Erythroblast (primary cell): ENCODE measurements at regions not wholly inside any gene's neighbourhood (a gene's known extent, or its start where the extent isn't known, plus 50 kb on each side); places are given as distances from the start of the nearest gene placed in this dataset.

Source experiments
- DNase-seq, 2 experiments: peaks; one replicate each; lab custom pipeline; 2025; lab: John Stamatoyannopoulos, UW
- GATA1 ChIP-seq: IDR thresholded peaks from 2 replicates; pipeline ENCODE4 v1.6.1; 2011; ENCODE audit warnings: low read depth, mild to moderate bottlenecking, control low read depth, low read length, moderate library complexity
- POLR2A ChIP-seq: IDR thresholded peaks from 2 replicates; pipeline ENCODE4 v1.6.1; 2011; ENCODE audit warnings: mild to moderate bottlenecking, low read length

DNA sequence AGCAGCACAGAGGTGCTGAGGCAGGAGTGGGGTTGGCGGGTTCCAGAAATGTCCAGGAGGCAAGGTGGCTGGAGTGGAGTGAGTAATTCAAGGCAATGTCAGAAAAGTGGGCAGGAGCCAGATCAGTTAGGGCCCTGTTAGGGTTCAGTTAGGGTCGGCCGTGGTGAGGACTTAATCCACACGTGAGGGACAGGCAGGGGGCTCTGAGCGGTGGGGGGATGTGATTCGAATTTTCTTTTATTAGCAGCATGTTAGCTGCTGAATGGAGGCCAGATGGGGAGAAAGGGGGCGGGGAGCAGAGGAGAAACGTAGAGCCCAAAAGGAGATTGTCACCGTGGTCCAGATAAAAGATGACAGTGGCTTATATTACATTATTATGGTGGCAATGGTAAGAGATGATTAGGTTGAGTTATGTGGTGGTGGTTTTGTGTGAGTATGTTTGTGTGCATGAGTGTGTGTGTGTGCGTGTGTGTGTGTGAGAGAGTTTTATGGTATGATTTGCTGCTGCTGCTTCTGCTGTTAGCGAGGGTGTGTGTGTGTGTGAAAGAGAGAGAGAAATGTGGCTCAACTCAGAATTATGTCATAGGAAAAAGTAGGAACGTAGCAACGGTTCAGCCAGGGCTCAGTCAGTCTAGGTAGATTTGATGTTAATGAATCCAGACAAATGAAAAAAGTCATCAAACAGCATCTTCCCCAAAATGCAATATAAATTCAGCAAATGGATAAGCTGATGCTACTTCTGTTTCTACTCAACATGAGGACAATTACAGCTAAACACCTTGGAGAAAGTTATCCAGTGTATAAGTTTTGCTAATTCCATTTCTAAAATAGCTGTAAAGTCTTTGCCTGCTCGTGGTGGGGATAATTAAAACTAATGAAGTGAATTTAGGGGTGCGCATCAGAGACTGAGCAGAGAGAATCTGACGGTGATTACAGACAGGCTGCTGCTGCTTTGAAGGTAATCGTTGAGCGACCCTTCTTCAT is 390.6 kb downstream of the HAPSTR1 start:
- no peak for DNase-seq
- TF ChIP-seq GATA1 (no peak), POLR2A (no peak)

DNA sequence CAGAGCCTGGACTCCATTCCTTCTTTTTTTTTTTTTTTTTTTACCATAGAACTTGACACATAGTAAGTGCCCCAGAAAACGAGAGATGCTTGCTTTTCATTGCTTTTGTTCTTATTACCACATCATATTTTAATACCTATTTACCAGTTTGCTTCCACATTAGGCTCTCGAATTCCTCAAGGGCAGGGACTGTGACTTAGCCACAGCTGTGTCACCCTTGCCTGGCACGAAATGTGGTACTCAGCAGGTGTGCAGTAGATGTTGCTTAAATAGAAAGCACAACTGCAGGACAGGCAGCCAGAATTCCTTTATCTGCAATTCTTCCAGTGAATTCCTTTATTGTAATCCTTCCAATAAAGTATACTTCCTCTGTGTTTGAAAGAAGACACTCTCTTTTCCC is 393.0 kb downstream of the HAPSTR1 start:
- DNase-seq = no peak
- TF ChIP-seq POLR2A (no peak), GATA1 (no peak)

DNA sequence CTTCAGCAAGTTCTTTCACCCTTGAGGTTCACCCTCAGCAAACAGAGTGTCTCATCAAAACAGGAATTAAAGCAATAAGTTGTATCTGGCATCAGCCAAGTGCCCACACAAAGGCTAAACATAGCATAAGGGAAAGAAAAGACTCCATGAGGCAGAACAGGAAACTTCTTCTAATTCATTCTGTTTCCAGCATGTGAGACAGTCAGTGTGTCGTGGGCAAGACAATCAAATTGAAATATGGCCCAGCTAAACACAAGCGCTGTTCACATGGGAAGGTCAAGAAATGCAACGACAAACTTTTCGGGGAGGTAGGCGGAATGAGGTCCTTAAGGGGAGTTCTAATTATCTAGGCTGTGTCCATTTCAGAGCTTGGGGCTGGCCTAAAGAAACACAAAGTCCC is 393.4 kb downstream of the HAPSTR1 start:
- no peak for DNase-seq
- TF ChIP-seq GATA1 = no peak
- no peak for TF ChIP-seq POLR2A

DNA sequence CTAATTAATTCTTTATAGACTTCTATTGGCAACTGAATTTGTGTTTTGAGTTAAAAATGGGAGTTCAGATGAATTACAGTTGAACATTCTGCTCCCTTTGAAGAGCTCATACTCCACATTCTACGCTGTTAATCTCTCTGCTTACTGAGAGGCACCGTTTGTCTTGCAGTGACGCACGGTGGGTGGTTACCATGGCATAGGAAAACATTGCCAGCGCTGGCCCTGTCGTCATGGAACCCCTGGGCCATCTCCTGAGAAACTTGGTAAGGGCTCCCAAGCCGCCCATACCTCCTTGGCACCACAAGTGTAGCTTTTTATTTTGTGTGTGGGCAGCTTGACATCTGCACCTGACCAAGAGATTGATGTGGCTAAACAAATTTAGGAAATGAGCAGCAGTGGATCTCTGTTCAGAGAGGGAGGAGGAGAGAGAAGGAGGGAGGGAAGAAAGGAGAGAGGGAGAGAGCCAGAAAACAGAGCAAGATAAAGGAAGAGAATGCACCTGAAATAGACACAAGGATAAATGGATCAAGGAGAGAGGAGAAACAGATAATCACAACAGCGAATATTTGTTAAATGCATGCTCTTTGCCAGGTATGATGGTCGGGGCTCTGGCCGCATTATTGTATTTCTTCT is 398.5 kb downstream of the HAPSTR1 start:
- no peak for DNase-seq
- TF ChIP-seq POLR2A (no peak), GATA1 (no peak)

DNA sequence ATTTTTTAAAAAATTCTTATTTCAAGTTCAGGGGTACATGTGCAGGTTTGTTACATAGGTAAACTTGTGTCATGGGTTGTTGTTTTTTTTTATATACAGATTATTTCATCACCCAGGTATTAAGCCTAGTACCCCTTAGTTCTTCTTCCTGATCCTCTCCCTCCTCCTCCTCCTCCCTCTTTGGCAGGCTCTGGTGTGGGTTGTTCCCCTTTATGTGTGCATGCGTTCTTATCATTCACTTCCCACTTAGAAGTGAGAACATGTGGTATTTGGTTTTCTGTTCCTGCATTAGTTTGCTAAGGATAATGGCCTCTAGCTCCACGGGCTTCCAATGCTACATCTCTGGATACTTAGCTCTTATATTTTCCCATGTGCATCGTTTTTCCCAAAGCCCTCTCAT is 404.4 kb downstream of the HAPSTR1 start:
- no peak for TF ChIP-seq POLR2A

DNA sequence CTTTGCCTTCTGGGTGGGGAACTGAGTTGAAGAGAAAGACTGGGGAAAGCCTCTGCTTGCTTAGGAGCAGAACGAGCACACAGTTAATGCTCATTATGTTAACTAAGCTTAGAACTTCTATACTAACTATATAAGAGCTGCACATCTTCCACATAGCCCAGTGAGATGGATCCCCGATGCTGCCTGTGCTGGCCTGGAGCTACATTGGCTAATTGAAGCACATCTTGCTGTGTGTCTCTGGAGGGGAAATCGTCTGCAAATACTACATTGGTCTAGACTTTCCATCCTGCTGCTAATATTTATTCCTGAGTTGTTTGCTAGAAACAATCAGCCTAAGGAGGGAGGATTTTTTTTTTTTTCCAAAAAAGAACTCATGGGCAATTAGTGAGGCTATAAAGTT is 406.3 kb downstream of the HAPSTR1 start:
- DNase-seq = no peak
- TF ChIP-seq POLR2A = no peak
- no peak for TF ChIP-seq GATA1

More for the DNA sequence above, 404.4 kb downstream of the HAPSTR1 start:
- no peak for DNase-seq

DNA sequence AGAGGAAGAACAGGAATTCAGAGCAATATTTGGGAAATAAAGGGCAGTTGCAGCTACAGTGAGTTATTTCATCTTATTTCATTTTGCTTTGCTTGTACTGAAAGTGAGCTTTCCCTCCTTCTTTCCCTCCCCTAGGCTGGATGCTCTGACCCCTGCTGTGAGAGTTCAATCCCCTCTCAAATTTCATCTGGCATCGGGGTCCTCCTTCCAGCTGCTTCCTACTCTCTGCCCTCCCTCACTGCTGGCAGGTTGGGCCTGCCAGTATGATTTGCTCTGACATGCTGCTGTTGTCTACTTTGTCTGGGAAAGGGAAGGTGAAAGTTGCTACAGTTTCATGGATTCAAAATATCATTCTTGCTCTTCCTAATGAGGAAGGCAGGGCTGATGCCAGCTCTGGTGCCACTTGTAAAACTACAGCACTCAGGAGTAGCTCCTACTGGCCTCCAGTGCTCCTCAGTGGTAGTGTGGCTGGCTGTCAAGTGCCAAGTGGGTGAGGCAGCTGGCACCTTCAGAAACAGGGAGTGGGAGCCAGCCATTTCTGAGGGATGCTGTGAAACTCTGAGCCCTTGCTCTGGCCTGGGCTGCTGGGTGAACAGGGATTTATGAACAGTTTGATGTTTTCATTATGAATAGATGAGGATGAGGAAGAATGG is 408.6 kb downstream of the HAPSTR1 start:
- TF ChIP-seq POLR2A (no peak), GATA1 (no peak)
- DNase-seq = no peak

DNA sequence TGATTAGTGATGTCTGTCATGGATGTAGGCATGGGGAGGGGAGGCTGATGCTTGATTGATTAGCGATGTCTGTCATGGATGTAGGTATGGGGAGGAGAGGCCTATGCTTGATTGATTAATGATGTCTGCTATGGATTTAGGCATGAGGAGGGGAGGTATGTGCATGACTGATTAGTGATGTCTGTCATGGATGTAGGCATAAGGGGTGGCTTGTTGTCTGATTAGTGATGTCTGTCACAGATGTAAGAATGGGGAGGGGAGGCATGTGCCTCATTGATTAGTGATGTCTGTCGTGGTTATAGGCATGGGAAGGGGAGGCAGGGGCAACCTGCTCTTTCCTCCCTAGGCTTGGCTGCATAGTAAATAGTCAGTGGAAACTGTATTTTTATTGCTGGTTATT is 409.4 kb downstream of the HAPSTR1 start:
- no peak for TF ChIP-seq GATA1
- no peak for TF ChIP-seq POLR2A
- DNase-seq = no peak

DNA sequence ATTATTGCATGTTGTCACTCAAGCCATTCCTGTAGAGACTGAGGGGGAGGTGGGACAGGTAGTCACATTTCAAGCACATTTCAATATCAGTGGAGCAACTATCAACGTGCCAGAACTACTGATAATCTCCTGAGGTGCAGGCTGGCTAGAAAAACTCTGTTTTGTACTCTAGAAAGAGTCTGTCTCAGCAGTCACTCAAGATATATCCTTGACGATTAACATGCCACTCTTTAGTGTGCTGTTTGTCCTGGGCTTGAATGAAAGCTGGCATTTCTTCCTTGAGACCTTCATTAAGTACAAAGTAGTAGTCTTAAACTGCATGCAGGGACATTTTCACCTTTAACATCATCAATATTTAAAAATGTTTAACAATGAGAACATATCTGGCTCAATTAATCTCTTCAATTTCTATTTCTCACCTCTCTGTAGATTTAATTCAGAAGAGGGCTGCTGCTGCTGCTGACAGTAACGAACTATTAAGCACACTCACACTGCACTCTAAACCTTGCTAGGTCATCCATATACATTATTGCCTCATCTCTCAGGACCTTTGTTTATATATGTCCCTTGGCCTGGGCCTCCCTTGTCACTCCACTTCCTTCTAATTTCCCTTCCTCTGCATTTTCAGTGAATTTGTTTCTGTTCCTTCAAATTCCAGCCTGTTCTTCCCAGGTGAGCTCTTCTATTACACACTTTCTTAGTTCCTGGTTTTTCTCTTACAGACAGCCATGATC is 412.0 kb downstream of the HAPSTR1 start:
- DNase-seq = no peak
- no peak for TF ChIP-seq GATA1

DNA sequence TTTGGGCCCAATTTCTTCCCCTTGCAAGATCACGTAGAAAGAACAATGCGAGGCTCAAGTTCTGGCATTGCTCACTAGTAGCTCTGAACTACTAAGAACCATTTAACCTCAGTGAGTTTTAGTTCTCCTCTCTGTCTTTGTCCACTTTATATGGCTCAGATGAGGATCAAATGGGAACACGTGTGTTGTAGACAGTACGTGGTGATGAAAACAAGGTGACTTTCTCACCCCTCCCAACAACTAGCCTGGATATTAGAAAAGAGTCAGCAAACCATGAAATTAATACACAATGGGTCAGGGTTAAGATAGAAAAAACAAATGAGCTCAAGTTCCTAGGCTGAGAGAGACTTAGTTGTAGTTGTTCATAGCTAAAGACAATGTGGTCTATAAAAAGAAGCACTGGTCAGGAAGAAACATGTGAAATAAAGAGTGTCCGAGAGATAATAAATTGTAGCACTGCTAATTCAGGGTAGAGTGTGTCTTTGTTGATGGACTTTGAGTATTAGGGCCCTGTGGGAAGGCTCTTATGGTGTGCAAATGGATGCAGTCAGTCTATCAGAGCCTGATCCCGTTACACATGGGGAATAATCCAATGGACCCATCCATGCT is 417.0 kb downstream of the HAPSTR1 start:
- TF ChIP-seq GATA1 (no peak), POLR2A (no peak)
- no peak for DNase-seq

DNA sequence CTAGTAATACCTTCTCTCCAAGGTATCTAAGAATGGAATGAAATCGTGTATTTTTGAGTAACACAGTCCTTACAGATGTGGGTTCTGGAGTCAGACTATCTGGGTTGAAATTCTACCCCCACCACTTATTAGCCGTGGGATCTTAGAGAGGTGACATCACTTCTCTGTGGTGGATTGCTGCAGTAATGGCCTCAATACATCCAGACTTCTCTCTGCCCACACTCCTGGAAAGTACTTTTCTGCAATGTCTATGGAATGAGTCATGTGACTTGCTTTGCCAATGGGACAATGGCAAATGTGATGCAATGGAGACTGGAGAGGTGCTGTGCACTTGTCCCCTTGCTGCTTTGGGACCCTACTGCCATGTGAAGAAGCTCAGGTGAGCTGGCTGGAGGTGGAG is 418.2 kb downstream of the HAPSTR1 start:
- TF ChIP-seq GATA1 (no peak), POLR2A (no peak)
- no peak for DNase-seq

DNA sequence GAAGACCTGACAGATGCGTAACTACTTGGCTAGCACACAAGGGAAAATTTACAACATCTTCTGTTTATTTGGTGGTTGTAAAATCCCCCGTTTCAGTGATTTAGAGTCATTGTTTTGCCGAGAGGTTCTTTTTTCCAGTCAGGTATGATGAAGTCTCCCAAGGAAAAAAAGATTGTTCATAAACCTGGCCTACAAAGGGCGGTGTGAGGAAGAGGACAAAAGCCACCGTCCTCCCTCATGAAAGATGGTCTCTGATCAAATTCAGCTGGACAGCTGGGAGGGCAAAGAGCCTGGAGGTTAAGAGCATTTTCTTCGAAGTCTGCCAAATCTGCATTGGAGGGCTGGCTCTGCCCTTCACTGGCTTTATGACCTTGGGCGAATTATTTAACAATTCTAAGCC is 419.9 kb downstream of the HAPSTR1 start:
- TF ChIP-seq POLR2A = no peak
- TF ChIP-seq GATA1 = no peak
- DNase-seq = no peak

DNA sequence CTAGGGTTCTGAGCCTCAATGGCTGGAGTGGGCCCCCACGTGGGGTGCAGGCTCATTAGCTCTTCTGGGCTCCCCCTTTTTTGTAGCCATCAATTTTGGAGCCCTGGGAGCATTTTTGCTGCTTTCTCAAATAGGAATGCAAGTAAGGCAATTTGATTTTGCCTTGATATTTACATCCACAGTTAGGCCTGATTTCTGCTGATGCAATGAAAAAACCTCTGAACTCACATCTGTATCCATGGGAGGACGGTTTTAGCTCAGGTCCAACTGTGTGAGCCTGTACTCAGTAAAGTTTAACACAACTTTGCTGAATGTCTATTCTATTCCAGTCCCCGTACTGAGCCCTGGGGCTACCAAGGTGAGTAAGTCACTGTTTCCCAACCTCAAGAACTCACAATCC is 425.0 kb downstream of the HAPSTR1 start:
- TF ChIP-seq GATA1 (no peak), POLR2A (no peak)
- no peak for DNase-seq
